Epithelial cell of proximal tubule (primary cell): ENCODE measurements at regions not wholly inside any gene's neighbourhood (a gene's known extent, or its start where the extent isn't known, plus 50 kb on each side); places are given as distances from the start of the nearest gene placed in this dataset.

Source experiments
- DNase-seq: peaks from one replicate; pipeline ENCODE4 v3.0.0-alpha.2; 2011; ENCODE audit warnings: low read depth
- H3K4me3 ChIP-seq: 2 replicates; pipeline ENCODE4 v1.5.1; 2011; ENCODE audit warnings: low read depth, mild to moderate bottlenecking, low read length
- CTCF ChIP-seq: conservative IDR thresholded peaks from 2 replicates; pipeline ENCODE4 v1.5.1; 2012; ENCODE audit warnings: low read depth, mild to moderate bottlenecking, low read length

- no peak overlapping the region for H3K4me3 ChIP-seq
- DNase-seq, result no peak
- TF ChIP-seq CTCF, result no peak
Observed at GRCh38 chr1:216910081-216910840, 187.0 kb upstream of the ESRRG start.

DNA sequence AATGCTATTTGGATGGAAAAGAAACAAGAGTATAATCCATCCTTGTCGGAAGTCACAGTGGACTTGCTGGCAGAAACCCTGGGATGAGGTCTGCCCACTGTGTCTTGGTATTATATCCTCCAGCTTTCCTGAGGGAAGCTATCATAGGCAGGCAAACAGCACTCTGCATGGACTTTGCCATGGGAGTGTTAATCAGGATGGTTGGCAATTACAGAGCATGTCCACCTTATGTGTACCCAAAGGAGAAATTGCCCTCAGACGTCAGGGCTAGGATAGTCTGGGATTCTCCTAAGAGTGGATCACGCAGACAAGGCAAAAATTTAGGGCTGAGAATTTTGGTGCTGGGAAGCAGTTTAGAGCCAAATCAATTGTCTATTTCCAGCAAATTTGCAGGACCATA lies 184.9 kb upstream of the ESRRG start:
- no peak for DNase-seq
- H3K4me3 ChIP-seq, result no peak overlapping the region
- no peak for TF ChIP-seq CTCF

DNA sequence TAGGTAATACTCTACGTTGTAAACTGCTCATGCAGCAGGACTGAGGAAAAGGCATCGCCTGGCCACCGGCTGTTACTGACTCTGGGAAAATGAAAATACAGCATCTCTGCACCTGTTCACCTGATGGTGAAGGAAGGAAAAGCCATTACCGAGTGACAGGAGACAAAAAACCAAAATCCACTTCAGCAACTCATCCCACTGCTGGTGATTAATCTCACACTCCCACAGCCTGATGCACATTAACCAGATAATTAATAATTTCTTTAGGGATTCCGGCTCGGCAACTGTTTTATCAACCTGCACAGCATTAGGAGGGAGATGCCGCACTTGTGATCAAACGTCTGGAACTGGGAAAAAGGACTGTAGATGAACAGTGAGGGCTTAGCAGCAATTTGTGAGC lies 183.9 kb upstream of the ESRRG start:
- no peak for TF ChIP-seq CTCF
- DNase-seq, result no peak
- no peak overlapping the region for H3K4me3 ChIP-seq

- no peak for TF ChIP-seq CTCF
- no peak overlapping the region for H3K4me3 ChIP-seq
- DNase-seq, result no peak
Observed at GRCh38 chr1:216905781-216906180, 182.6 kb upstream of the ESRRG start.

DNA sequence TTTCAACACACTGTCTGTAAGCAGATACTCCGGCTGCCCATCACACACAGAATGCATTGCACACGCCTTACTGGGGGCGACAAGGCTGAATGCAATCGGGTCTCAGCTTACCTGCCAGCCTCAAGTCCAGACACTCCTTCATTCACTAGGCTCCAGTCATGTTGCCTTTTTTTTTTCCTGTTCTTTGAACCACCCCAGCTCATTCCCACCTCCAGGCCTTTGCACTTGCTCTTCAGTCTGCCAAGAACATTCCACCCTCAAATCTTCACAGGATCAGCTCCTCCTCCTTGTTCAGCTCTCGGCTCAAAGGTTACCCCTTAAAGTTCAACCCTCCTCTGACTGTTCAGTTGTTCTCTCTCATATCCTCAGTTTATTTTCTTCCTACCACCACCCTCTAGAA lies 181.9 kb upstream of the ESRRG start:
- no peak for DNase-seq
- no peak overlapping the region for H3K4me3 ChIP-seq
- no peak for TF ChIP-seq CTCF

- TF ChIP-seq CTCF, result no peak
- DNase-seq, result no peak
- H3K4me3 ChIP-seq, result no peak overlapping the region
Observed at GRCh38 chr1:216904471-216904870, 181.2 kb upstream of the ESRRG start.

GRCh38 chr1:216903382-216903740 lies 180.1 kb upstream of the ESRRG start:
- H3K4me3 ChIP-seq, result no peak overlapping the region
- peak; percentile 79 for DNase-seq
- TF ChIP-seq CTCF, result no peak
